ENCODE measurements at regions not wholly inside any gene's neighbourhood (a gene's known extent, or its start where the extent isn't known, plus 50 kb on each side); places are given as distances from the start of the nearest gene placed in this dataset.

DNA sequence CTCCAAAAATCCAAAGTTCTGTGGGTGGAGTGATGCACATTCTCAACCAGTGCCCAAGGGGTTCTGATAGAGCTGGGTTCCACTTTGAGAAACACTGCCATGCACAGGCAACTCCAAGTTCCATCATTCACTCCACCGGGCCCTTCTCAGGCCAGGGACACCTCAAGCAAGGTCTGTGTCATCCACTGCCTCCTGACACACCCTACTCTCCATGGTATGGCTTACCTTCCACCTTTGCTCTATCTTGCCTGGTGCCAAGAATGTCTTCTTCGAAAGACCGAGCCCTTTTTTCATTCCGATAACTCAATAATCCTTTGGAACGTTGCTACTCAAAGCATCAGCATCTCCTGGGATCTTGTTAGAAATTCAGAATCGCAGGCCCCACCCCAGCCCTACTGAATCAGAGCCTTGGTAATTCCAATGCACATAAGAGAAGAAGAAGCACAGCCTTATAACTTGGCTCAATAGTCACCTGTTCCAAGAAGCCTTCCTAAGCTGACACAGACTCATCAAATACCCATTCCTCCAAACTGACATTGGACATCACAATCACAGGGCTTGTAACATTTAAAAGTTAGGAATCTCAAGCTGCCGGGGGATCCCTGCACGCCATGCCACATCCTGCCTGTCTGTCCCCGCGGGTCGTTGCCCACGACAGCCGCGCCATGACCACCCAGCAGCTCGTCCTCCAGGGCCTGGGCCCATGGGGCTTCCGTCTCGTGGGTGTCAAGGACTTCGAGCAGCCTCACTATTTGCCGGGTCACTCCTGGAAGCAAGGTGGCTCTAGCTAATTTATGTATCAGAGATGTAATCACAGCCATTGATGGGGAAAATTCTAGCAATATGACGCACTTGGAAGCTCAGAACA is 66.4 kb downstream of the VCPKMT start:
- no peaks in the 10 kb centered on the region for H3K79me2 ChIP-seq (ENCODE audit: insufficient read depth, low read length)
- no peak overlapping the region for H3K9ac ChIP-seq (ENCODE audit: low read length)
- H3K27ac ChIP-seq (ENCODE audit: low read depth, low read length, poor library complexity, severe bottlenecking), result no peak overlapping the region
- no peaks in the 10 kb centered on the region for H3F3A ChIP-seq (ENCODE audit: insufficient read depth, low read length)
- no peaks in the 10 kb centered on the region for H4K20me1 ChIP-seq (ENCODE audit: insufficient read depth, low read length)
- no peak overlapping the region for H2AFZ ChIP-seq (ENCODE audit: low read length)
- no peaks in the 10 kb centered on the region for H3K9me2 ChIP-seq (ENCODE audit: low read depth, low read length)
- H3K4me2 ChIP-seq (ENCODE audit: low read length), result no peak overlapping the region
- no peaks in the 10 kb centered on the region for H3K36me3 ChIP-seq (ENCODE audit: insufficient read depth, low read length)
- TF ChIP-seq EZH2 (IDR thresholded peaks at IDR 0.05; ENCODE audit: borderline replicate concordance, low read length), result no peak
- TF ChIP-seq, protein P1, sequence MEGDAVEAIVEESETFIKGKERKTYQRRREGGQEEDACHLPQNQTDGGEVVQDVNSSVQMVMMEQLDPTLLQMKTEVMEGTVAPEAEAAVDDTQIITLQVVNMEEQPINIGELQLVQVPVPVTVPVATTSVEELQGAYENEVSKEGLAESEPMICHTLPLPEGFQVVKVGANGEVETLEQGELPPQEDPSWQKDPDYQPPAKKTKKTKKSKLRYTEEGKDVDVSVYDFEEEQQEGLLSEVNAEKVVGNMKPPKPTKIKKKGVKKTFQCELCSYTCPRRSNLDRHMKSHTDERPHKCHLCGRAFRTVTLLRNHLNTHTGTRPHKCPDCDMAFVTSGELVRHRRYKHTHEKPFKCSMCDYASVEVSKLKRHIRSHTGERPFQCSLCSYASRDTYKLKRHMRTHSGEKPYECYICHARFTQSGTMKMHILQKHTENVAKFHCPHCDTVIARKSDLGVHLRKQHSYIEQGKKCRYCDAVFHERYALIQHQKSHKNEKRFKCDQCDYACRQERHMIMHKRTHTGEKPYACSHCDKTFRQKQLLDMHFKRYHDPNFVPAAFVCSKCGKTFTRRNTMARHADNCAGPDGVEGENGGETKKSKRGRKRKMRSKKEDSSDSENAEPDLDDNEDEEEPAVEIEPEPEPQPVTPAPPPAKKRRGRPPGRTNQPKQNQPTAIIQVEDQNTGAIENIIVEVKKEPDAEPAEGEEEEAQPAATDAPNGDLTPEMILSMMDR (IDR thresholded peaks at IDR 0.05; ENCODE audit: low read length), result no peak
- H3K27me3 ChIP-seq (ENCODE audit: insufficient read depth, low read length), result no peaks in the 10 kb centered on the region
- no peaks in the 10 kb centered on the region for H3K9me3 ChIP-seq (ENCODE audit: low read length)
- H3K4me3 ChIP-seq (ENCODE audit: low read depth, low read length, poor library complexity, severe bottlenecking), result no peak overlapping the region
- peaks cover 28% of the 10 kb centered on the region for H3K4me1 ChIP-seq (ENCODE audit: insufficient read depth, low read length, severe bottlenecking)

DNA sequence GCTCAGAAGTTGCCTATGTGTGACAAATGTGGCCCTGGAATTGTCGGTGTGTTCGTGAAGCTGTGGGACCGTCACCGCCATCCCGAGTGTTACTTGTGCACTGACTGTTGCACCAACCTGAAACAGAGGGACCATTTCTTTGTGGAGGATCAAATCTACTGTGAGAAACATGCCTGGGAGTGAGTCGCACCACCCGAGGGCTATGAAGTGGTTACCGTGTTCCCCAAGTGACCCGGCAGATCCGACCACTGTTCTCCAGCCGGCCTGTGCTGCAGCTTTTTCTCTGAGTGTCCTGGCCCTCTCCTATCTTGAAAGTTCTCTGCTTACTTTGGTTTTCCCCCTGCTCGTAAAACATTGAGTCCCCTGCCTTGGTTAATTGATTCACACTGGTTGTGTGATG is 65.3 kb downstream of the VCPKMT start:
- H3K4me3 ChIP-seq (ENCODE audit: low read depth, low read length, poor library complexity, severe bottlenecking), result no peak overlapping the region
- no peak overlapping the region for H3K4me2 ChIP-seq (ENCODE audit: low read length)
- no peaks in the 10 kb centered on the region for H4K20me1 ChIP-seq (ENCODE audit: insufficient read depth, low read length)
- no peaks in the 10 kb centered on the region for H3K9me3 ChIP-seq (ENCODE audit: low read length)
- H3K9me2 ChIP-seq (ENCODE audit: low read depth, low read length), result no peaks in the 10 kb centered on the region
- no peak overlapping the region for H3K9ac ChIP-seq (ENCODE audit: low read length)
- H2AFZ ChIP-seq (ENCODE audit: low read length), result no peak overlapping the region
- no peaks in the 10 kb centered on the region for H3K79me2 ChIP-seq (ENCODE audit: insufficient read depth, low read length)
- no peaks in the 10 kb centered on the region for H3F3A ChIP-seq (ENCODE audit: insufficient read depth, low read length)
- H3K27ac ChIP-seq (ENCODE audit: low read depth, low read length, poor library complexity, severe bottlenecking), result no peak overlapping the region
- no peaks in the 10 kb centered on the region for H3K27me3 ChIP-seq (ENCODE audit: insufficient read depth, low read length)
- H3K36me3 ChIP-seq (ENCODE audit: insufficient read depth, low read length), result no peaks in the 10 kb centered on the region
- TF ChIP-seq EZH2 (IDR thresholded peaks at IDR 0.05; ENCODE audit: borderline replicate concordance, low read length), result no peak
- TF ChIP-seq, protein P1 (IDR thresholded peaks at IDR 0.05; ENCODE audit: low read length), result no peak
- peaks cover 23% of the 10 kb centered on the region for H3K4me1 ChIP-seq (ENCODE audit: insufficient read depth, low read length, severe bottlenecking)

DNA sequence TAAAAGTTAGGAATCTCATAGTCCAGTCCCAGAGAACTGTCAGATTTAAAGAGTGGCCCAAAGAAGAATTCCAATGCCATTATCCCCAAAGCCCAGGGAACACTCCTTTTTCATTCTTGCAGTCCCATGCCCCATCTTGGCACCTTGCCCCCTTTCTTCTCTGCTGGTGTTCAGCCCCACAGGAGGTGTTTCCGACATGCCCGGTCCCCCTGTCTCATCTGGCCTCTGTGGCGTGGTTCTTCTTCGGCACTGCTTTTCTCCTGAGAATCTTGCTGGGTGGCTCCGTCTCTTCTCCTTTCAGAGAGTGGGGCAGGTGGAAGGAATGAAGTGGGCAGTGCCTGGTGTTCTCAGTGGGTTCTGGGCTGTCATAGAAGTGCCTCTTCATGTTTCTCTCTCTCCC is 64.7 kb downstream of the VCPKMT start:
- Histone ChIP-seq H3K79me2 (ENCODE audit: insufficient read depth, low read length) (no peaks in the 10 kb centered on the region), H3K36me3 (ENCODE audit: insufficient read depth, low read length) (no peaks in the 10 kb centered on the region), H3F3A (ENCODE audit: insufficient read depth, low read length) (no peaks in the 10 kb centered on the region), H3K4me1 (ENCODE audit: insufficient read depth, low read length, severe bottlenecking) (peaks cover 23% of the 10 kb centered on the region), H3K4me3 (ENCODE audit: low read depth, low read length, poor library complexity, severe bottlenecking) (no peak overlapping the region), H3K9me2 (ENCODE audit: low read depth, low read length) (no peaks in the 10 kb centered on the region), H3K9me3 (ENCODE audit: low read length) (no peaks in the 10 kb centered on the region), H3K27me3 (ENCODE audit: insufficient read depth, low read length) (no peaks in the 10 kb centered on the region), H3K4me2 (ENCODE audit: low read length) (no peak overlapping the region), H2AFZ (ENCODE audit: low read length) (no peak overlapping the region), H3K27ac (ENCODE audit: low read depth, low read length, poor library complexity, severe bottlenecking) (no peak overlapping the region), H4K20me1 (ENCODE audit: insufficient read depth, low read length) (no peaks in the 10 kb centered on the region), H3K9ac (ENCODE audit: low read length) (no peak overlapping the region)
- TF ChIP-seq EZH2 (IDR thresholded peaks at IDR 0.05; ENCODE audit: borderline replicate concordance, low read length), result no peak
- TF ChIP-seq, protein P1 (IDR thresholded peaks at IDR 0.05; ENCODE audit: low read length), result no peak
